ENCODE measurements at regions not wholly inside any gene's neighbourhood (a gene's known extent, or its start where the extent isn't known, plus 50 kb on each side); places are given as distances from the start of the nearest gene placed in this dataset.

DNA sequence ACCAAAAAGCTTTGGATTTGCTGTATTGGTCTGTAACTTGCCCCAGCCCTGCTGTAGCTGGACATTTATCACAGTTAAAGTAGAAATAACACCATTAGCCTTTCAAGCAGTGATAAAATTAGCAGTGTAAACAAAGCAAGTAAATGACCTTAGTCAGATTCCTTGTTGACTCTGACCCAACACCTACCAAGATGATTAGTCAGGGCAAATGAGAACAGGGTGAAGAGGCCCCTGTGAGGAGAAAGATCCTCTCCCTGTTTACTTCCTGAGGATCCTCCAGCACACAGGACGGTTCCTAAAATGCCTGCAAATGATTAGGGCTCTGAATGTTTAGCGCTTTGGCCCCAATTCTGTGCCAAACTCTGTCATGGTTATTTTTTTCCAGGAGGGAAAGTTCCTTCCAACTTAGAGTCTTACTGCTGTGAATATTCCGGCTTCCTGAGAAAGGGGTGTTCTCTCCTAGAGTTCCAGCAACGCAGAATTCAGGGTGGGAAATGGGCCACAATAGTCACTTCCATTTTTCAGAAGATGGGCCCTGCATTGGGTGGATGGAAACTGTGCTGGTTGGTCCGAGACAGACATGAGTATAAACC, 259.0 kb upstream of the MYOCD start:
- no peak overlapping the region for H3K4me3 ChIP-seq (ENCODE audit: low read depth, low read length)
- TF ChIP-seq, protein P1, sequence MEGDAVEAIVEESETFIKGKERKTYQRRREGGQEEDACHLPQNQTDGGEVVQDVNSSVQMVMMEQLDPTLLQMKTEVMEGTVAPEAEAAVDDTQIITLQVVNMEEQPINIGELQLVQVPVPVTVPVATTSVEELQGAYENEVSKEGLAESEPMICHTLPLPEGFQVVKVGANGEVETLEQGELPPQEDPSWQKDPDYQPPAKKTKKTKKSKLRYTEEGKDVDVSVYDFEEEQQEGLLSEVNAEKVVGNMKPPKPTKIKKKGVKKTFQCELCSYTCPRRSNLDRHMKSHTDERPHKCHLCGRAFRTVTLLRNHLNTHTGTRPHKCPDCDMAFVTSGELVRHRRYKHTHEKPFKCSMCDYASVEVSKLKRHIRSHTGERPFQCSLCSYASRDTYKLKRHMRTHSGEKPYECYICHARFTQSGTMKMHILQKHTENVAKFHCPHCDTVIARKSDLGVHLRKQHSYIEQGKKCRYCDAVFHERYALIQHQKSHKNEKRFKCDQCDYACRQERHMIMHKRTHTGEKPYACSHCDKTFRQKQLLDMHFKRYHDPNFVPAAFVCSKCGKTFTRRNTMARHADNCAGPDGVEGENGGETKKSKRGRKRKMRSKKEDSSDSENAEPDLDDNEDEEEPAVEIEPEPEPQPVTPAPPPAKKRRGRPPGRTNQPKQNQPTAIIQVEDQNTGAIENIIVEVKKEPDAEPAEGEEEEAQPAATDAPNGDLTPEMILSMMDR (IDR thresholded peaks at IDR 0.05; ENCODE audit: low read depth, low read length) = no peak

DNA sequence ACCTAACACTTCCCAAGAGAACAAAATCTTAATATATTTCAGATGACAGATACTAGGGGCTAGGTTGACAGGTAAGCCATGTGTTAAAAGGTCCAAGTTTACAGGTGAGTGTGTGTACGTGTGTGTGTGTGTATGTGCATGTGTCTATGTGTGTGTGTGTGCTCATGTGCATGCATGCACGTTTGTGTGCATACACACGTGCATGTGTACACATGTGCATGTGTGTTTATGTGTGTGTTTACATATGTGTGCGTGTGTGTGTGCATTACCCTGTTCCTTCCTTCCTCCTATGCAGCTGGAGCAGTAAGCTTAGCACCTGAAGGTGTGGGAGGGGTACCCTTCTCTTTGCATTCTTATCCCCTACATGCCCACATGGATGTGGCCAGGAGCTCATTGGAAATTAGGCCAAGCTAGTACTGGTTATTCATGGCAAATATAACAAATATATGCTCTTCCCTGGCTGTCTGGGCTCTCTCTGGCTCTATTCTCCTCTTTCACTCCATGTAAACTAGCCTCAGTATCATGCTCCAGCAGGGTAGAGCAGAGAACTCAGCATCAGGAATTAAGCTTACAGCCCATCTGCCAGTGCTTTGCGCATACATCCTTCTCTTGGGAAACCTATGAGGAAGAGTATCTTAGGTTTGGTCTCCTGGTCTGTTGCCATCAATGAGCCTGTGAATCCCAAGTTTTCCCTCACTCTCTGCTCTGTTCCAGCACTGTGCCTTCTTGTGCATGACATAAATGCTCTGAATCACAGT, 258.0 kb upstream of the MYOCD start:
- TF ChIP-seq, protein P1 (IDR thresholded peaks at IDR 0.05; ENCODE audit: low read depth, low read length) = no peak
- H3K4me3 ChIP-seq (ENCODE audit: low read depth, low read length) = no peak overlapping the region

DNA sequence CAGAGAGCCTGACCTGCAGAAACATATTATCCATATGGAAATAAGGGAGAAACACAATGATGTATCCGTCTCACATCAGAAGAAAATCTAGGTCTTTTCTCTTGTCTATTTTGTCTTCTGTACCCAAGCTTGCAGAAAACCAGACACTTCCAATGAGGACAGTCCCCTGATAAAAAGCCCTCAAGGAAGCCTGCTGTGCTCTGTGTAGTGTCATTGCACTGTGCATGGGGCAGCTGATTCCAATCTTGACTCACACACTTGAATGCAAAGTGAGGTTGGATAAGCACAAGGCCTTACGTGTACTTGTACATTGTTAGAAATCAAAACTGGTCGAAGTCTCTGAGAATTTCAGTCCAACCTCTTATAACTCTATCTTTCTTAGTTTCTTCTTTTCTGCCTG, 256.6 kb upstream of the MYOCD start:
- H3K4me3 ChIP-seq (ENCODE audit: low read depth, low read length) = no peak overlapping the region
- TF ChIP-seq, protein P1 (IDR thresholded peaks at IDR 0.05; ENCODE audit: low read depth, low read length) = no peak

DNA sequence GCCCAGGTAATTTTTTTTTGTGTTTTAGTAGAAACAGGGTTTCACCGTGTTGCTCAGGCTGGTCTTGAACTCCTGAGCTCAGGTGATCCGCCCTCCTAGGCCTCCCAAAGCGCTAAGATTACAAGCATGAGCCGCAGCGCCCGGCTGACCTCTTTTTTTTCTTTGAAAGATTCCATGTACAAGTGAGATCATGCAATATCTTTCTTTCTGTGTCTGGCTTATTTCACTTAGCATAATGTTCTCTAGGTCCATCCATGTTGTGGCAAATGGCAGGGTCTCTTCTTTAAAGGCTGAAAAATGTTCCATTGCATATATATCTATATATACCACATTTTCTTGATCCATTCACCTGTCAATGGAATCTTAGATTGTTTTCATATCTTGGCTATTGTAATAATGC, 255.0 kb upstream of the MYOCD start:
- TF ChIP-seq, protein P1 (IDR thresholded peaks at IDR 0.05; ENCODE audit: low read depth, low read length) = no peak
- no peak overlapping the region for H3K4me3 ChIP-seq (ENCODE audit: low read depth, low read length)

DNA sequence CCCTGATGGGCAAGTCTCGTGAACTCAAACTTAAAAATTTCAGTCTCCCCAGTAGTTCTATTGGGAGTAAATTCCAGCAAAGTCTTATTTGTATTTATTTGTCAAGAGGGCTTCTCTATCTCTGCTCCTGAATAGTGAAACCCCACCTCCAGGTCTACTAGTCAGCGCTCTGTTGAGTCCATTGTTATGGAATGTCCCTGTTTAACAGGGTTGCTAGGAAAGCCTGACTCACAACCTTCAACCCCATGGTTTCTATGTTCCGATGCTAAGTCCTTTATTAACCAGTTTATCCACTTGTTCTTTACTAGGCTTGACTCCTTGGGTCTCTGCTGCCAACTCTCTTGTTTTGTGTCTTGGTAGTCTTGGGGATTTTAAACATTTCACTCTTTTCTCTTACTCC, 250.7 kb upstream of the MYOCD start:
- TF ChIP-seq, protein P1 (IDR thresholded peaks at IDR 0.05; ENCODE audit: low read depth, low read length) = no peak
- H3K4me3 ChIP-seq (ENCODE audit: low read depth, low read length) = no peak overlapping the region

DNA sequence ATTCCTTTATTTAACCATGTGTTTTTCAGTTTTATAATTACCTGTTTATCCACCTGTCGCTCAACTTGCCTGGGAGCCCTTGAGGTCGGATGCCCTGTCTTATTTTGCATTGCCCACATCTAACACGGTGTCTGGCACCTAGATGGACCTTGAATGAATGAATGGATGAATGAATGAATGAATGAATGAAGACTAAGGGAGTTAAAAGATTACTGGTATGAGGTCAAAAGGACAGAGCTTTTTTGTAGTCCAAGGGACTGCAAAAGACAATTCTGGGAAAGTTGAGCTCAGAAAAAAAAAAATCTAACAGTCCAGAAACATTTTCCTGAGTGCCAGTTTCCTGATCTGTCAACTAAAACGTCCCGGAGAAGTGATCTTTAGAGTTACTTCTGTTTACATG, 244.6 kb upstream of the MYOCD start:
- TF ChIP-seq, protein P1 (IDR thresholded peaks at IDR 0.05; ENCODE audit: low read depth, low read length) = no peak
- no peak overlapping the region for H3K4me3 ChIP-seq (ENCODE audit: low read depth, low read length)

DNA sequence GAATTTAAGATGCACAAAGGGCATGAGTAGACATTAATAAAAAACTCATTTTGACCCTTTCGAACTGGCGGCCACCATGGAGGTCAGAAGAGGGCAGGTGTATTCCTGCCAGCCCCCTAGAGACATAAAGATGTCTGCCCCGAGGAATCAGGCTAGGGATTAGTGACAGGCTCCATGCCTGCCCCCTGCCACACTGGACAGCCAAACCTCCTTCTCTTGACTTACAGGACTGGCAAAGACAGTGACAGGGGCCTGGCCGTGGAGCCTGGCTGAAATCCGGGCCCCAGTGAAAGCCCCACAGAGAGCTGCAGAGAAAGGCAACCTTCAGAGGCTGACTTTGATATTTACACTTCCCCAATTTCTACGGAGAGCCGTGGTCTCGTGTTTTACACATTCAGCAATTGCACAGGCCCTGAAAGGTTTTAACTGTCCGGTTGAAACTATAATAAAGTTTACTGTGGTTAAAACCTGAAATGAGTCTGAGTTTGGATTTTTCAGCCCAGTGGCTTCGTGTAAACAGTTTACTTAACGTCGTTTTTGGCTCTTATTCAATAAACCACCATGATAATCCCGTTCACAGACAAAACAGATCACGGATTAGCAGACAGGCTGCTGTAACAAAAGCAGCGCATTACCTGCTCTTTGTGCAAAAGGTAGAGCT, 243.9 kb upstream of the MYOCD start:
- TF ChIP-seq, protein P1 (IDR thresholded peaks at IDR 0.05; ENCODE audit: low read depth, low read length) = no peak
- H3K4me3 ChIP-seq (ENCODE audit: low read depth, low read length) = no peak overlapping the region

Data from WI38 (cell line).